ENCODE measurements at regions not wholly inside any gene's neighbourhood (a gene's known extent, or its start where the extent isn't known, plus 50 kb on each side); places are given as distances from the start of the nearest gene placed in this dataset.
A peak's percentile ranks its signal among the peaks of the same experiment; 100 is the strongest.

- ChIA-PET POLR2A (no interaction called here), CTCF (interaction anchor here (0.9 to 1.3 kb wide), 2 partner anchors 16 to 114 kb away, joined by 3 read pairs; no protein-coding TSS in a partner anchor)
- H3K4me3 Mint-ChIP-seq = no peak overlapping the region
- peaks cover 55% of the 10 kb centered on the region for H3K27me3 Mint-ChIP-seq (ENCODE audit: low read depth)
- H3K36me3 Mint-ChIP-seq = peaks cover 7% of the 10 kb centered on the region; the same call in 1 of the 2 replicates
- peaks cover 3% of the 10 kb centered on the region; the same call in 1 of the 2 replicates for H3K9me3 Mint-ChIP-seq
- H3K4me1 Mint-ChIP-seq = peaks cover 22% of the 10 kb centered on the region
- DNase-seq (ENCODE audit: low spot score) (no peak), ATAC-seq (no peak)
- H3K27ac Mint-ChIP-seq = no peak overlapping the region
- TF ChIP-seq OVOL2 (CRISPR knock-in tag; IDR thresholded peaks at IDR 0.05; ENCODE audit: borderline replicate concordance) (no peak), ZNF512 (CRISPR knock-in tag; IDR thresholded peaks at IDR 0.05; ENCODE audit: borderline replicate concordance) (no peak), JAZF1 (CRISPR knock-in tag; IDR thresholded peaks at IDR 0.05) (no peak), MYBL2 (CRISPR knock-in tag; IDR thresholded peaks at IDR 0.05) (no peak), ZNF232 (CRISPR knock-in tag; IDR thresholded peaks at IDR 0.05) (no peak), NFATC4 (CRISPR knock-in tag; IDR thresholded peaks at IDR 0.05) (no peak), ZNF281 (CRISPR knock-in tag; IDR thresholded peaks at IDR 0.05) (no peak), NFYB (CRISPR knock-in tag; conservative IDR thresholded peaks at IDR 0.05; ENCODE audit: low read depth) (no peak), NR3C1 (CRISPR knock-in tag; conservative IDR thresholded peaks at IDR 0.05; ENCODE audit: low read depth) (no peak), GRHL2 (CRISPR knock-in tag; IDR thresholded peaks at IDR 0.05; ENCODE audit: insufficient replicate concordance, severe bottlenecking) (no peak)
Observed at GRCh38 chr17:77778636-77779489, 179.6 kb upstream of the TNRC6C start.

GRCh38 chr17:77779711-77780539 is 178.6 kb upstream of the TNRC6C start:
- peaks cover 4% of the 10 kb centered on the region; the same call in 1 of the 2 replicates for H3K36me3 Mint-ChIP-seq
- DNase-seq (ENCODE audit: low spot score) (no peak), ATAC-seq (no peak)
- ChIA-PET POLR2A (no interaction called here), CTCF (interaction anchor here (0.9 to 1.3 kb wide), 3 partner anchors 17 to 112 kb away, joined by 3 read pairs; no protein-coding TSS in a partner anchor)
- no peak overlapping the region for H3K4me3 Mint-ChIP-seq
- peaks cover 3% of the 10 kb centered on the region; the same call in 1 of the 2 replicates for H3K9me3 Mint-ChIP-seq
- TF ChIP-seq FOXK1 (CRISPR knock-in tag; IDR thresholded peaks at IDR 0.05) (no peak), PREB (CRISPR knock-in tag; IDR thresholded peaks at IDR 0.05; ENCODE audit: borderline replicate concordance) (0 out of 2 replicates have a peak, but pooled peaks have one; percentile 30)
- H3K27ac Mint-ChIP-seq = no peak overlapping the region
- peaks cover 31% of the 10 kb centered on the region for H3K4me1 Mint-ChIP-seq
- peaks cover 55% of the 10 kb centered on the region for H3K27me3 Mint-ChIP-seq (ENCODE audit: low read depth)

GRCh38 chr17:77781536-77781935 is 177.0 kb upstream of the TNRC6C start:
- POLR2A ChIA-PET = no interaction called here
- Mint-ChIP-seq H3K9me3 (no peaks in the 10 kb centered on the region), H3K4me3 (no peak overlapping the region), H3K27me3 (ENCODE audit: low read depth) (peaks cover 67% of the 10 kb centered on the region), H3K27ac (no peak overlapping the region), H3K36me3 (no peaks in the 10 kb centered on the region), H3K4me1 (peaks cover 47% of the 10 kb centered on the region)
- CTCF ChIA-PET = no interaction called here
- DNase-seq (ENCODE audit: low spot score) (no peak), ATAC-seq (no peak; the same call in 1 of the 2 replicates)
- TF ChIP-seq NR2C2 (CRISPR knock-in tag; IDR thresholded peaks at IDR 0.05) = no peak
- TF ChIP-seq HMGXB4 (CRISPR knock-in tag; IDR thresholded peaks at IDR 0.05) = no peak
- TF ChIP-seq ZNF219 (CRISPR knock-in tag; IDR thresholded peaks at IDR 0.05; ENCODE audit: borderline replicate concordance) = no peak
- TF ChIP-seq ZBTB21 (CRISPR knock-in tag; IDR thresholded peaks at IDR 0.05; ENCODE audit: borderline replicate concordance) = no peak
- TF ChIP-seq ZSCAN18 (CRISPR knock-in tag; IDR thresholded peaks at IDR 0.05) = no peak
- TF ChIP-seq ETV6 (CRISPR knock-in tag; IDR thresholded peaks at IDR 0.05) = no peak

Data from WTC11 (cell line).